ENCODE measurements at regions not wholly inside any gene's neighbourhood (a gene's known extent, or its start where the extent isn't known, plus 50 kb on each side); places are given as distances from the start of the nearest gene placed in this dataset.

DNA sequence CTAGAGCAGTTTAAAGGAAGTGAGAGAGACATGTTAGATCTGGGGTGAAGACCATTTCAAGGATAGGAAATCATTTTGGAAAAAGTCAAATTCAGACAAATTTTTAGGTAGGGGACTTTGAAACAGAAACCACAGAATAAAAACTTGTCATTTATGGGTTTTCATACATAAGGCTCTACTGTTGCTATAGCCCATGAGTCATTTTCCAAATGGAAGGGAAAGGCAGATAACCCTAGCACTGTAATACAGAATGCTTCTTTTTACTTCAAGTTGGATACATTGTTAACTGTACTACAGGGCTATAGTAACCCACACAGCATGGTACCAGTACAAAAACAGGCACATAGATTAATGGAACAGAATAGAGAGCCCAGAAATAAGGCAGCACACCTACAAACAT, 455.4 kb downstream of the EBF1 start:
- no peaks in the 10 kb centered on the region for H3K9me3 Mint-ChIP-seq
- no peak overlapping the region for H3K4me3 Mint-ChIP-seq
- no peaks in the 10 kb centered on the region for H3K27me3 Mint-ChIP-seq
- H3K27ac Mint-ChIP-seq, result no peak overlapping the region
- H3K36me3 Mint-ChIP-seq (ENCODE audit: low read depth), result no peaks in the 10 kb centered on the region
- no peaks in the 10 kb centered on the region for H3K4me1 Mint-ChIP-seq (ENCODE audit: low read depth)

DNA sequence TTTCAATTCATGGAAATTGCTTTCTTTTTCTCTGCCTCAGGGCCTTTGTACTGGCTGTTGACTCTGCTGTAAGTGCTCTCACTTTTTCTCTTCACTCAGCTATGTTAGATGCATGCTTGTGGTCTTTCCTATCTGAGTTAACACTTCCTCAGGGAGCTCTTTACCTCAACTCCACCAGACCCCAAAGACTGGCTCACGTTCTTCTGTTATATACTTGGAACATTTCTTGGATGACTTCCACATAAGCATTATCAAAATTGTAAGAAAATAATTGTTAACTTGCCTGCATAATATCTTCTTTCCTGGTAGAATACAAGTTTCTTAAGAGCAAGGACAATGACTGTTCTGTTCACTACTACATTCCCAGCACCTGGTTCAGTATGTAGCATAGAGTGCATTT, 455.9 kb downstream of the EBF1 start:
- no peaks in the 10 kb centered on the region for H3K27me3 Mint-ChIP-seq
- H3K9me3 Mint-ChIP-seq, result no peaks in the 10 kb centered on the region
- H3K4me3 Mint-ChIP-seq, result no peak overlapping the region
- no peaks in the 10 kb centered on the region for H3K36me3 Mint-ChIP-seq (ENCODE audit: low read depth)
- H3K4me1 Mint-ChIP-seq (ENCODE audit: low read depth), result no peaks in the 10 kb centered on the region
- H3K27ac Mint-ChIP-seq, result no peak overlapping the region

DNA sequence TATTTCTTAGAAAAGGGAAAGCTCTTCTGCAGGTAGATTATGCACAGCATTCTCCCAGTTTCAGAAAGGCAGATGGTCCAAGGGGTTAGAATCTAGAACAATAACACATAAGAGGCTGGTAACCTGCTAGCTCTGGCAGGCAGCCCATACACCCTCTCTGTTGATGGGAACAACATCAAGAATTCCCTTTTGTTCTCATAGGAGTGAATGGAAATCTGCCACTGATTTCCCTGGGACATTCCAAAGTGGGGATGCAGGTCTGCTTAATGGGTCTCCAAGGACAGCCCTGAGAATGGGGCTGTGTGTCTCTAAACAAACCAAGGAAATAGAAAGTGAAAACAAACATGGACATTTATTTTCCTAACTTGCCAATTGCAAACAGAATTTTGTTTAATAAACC, 456.8 kb downstream of the EBF1 start:
- H3K27ac Mint-ChIP-seq, result no peak overlapping the region
- H3K4me3 Mint-ChIP-seq, result no peak overlapping the region
- no peaks in the 10 kb centered on the region for H3K9me3 Mint-ChIP-seq
- H3K36me3 Mint-ChIP-seq (ENCODE audit: low read depth), result no peaks in the 10 kb centered on the region
- H3K27me3 Mint-ChIP-seq, result no peaks in the 10 kb centered on the region
- no peaks in the 10 kb centered on the region for H3K4me1 Mint-ChIP-seq (ENCODE audit: low read depth)

DNA sequence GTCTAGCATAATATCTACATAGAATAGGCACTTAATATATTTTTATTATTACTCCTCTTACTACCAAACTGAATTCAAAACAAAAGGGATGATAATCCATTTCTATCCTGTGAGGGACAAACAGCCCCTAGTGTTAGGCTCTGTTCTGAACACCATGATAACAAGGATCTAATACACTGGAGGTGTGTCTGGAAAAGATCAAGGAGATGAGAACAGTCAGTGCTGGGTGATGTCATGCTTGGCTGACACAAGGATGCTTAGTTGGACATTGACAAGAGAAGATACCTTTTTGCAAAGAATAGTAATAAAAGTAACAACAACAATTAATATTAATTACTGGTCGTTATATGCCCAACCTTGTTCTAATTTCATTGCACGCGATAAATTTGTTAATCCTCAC, 458.7 kb downstream of the EBF1 start:
- no peaks in the 10 kb centered on the region for H3K36me3 Mint-ChIP-seq (ENCODE audit: low read depth)
- H3K9me3 Mint-ChIP-seq, result no peaks in the 10 kb centered on the region
- no peaks in the 10 kb centered on the region for H3K27me3 Mint-ChIP-seq
- H3K4me1 Mint-ChIP-seq (ENCODE audit: low read depth), result no peaks in the 10 kb centered on the region
- no peak overlapping the region for H3K27ac Mint-ChIP-seq
- no peak overlapping the region for H3K4me3 Mint-ChIP-seq

DNA sequence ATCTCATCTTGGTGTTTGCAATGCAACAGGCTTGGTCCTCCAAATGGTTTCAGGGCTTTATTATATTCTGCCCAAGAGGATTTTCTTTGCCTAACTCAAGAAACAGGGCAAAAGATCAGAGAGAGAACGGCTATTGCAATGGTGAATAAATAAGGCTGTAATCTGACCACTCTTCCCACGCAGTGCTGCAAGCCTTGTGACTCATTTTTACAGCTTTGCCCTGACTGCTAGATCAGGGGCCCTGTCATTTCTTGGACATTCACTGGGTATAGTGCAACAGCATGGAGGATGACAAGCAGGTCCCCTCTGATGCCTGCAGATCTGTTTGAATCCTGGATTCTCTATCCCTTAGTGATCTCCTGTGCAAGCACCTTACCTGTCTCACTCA, 459.1 kb downstream of the EBF1 start:
- Mint-ChIP-seq H3K27me3 (no peaks in the 10 kb centered on the region), H3K9me3 (no peaks in the 10 kb centered on the region), H3K27ac (no peak overlapping the region), H3K36me3 (ENCODE audit: low read depth) (no peaks in the 10 kb centered on the region), H3K4me1 (ENCODE audit: low read depth) (peaks cover 2% of the 10 kb centered on the region), H3K4me3 (no peak overlapping the region)

DNA sequence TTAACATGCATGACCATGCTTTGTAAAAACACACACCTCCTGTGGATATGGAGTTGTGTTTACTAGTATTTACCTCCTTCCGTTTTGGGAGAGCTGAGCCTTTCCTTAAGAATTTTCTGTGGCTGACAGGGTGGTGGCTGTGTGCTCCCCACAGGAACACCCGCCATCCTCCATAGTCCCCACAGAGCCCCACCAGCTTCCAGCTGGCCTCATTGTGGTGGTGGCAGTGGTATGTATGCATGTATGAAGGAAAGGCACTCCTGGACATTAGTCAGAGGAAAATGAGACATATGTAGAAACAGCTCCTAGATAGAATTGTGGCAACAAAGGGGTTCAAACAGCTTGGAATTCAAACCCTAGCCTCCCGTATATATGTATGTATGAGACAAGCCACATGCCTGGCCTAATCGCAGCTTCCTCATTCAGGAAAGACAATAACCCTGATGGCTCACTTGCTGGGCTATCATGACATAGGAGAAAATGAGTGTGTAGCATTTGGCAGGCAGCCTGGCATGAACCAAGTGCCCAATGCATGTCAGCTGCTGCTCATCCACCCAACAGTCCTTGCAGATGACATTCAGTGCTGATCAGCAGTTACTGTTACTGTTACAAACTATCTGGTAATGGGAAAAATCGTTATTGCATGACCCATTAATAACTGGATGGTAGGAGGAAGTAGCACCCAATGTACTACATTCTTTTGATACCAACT, 459.7 kb downstream of the EBF1 start:
- no peak overlapping the region for H3K27ac Mint-ChIP-seq
- H3K4me1 Mint-ChIP-seq (ENCODE audit: low read depth), result peaks cover 5% of the 10 kb centered on the region
- no peaks in the 10 kb centered on the region for H3K9me3 Mint-ChIP-seq
- H3K27me3 Mint-ChIP-seq, result no peaks in the 10 kb centered on the region
- H3K36me3 Mint-ChIP-seq (ENCODE audit: low read depth), result no peaks in the 10 kb centered on the region
- H3K4me3 Mint-ChIP-seq, result no peak overlapping the region

DNA sequence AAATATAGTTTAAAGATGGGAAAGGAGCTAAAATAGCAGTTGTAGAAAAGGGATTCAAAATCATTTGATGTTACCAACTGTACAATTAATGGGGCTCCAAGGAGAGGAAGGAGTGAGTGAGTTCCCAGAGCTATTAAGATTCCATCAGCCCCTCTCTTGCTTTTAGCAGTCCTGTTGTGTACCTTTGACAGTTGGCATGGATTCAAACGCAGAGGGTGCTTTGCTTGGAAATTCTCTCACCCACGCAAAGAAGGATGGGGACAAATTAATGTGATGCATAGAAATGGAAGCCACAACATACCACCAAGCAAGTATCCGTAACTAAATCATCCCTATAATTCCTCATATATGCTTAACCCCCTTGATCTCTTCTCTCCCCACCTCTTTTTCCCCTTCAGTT, 461.3 kb downstream of the EBF1 start:
- Mint-ChIP-seq H3K36me3 (ENCODE audit: low read depth) (no peaks in the 10 kb centered on the region), H3K4me1 (ENCODE audit: low read depth) (peaks cover 5% of the 10 kb centered on the region), H3K27ac (no peak overlapping the region), H3K4me3 (no peak overlapping the region), H3K9me3 (no peaks in the 10 kb centered on the region), H3K27me3 (no peaks in the 10 kb centered on the region)

DNA sequence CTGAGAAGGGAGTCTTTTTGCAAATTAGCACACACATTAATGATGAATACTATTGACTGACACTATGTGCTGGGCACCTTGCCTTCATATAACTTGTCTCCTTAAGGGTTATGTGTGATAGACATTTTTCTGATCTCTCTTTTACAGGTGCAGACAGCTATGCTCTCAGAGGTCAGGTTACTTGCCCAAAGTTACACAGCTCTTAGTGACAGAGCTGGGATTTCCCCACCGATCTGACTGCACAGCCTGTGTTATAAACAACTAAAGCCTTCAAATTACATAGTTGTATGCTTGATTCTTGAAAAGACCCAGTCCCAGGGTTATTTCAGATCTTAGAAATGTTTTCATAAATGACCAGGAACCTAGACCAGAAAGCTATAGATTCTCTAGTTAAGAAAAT, 462.7 kb downstream of the EBF1 start:
- Mint-ChIP-seq H3K4me1 (ENCODE audit: low read depth) (peaks cover 5% of the 10 kb centered on the region), H3K27ac (no peak overlapping the region), H3K9me3 (no peaks in the 10 kb centered on the region), H3K27me3 (no peaks in the 10 kb centered on the region), H3K36me3 (ENCODE audit: low read depth) (no peaks in the 10 kb centered on the region), H3K4me3 (no peak overlapping the region)

DNA sequence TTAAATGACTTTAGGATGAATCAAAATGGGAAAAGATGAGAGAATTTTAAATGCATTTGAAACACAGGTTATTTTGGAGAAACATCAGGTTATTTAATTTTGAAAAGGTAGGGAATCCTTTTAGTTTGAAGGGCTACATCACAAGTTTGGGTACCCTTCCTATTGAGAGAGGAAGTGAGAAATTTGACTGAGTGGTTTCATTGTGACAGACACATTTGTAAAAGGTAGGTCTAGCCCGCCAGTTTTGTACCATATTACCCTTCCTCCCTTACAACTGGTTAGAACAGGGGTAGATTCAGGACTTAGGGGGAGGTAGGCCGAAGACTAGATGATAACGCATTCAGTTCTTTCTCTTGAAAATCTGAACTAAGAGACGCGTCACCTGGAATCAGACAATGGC, 464.2 kb downstream of the EBF1 start:
- H3K4me3 Mint-ChIP-seq, result no peak overlapping the region
- H3K36me3 Mint-ChIP-seq (ENCODE audit: low read depth), result no peaks in the 10 kb centered on the region
- H3K4me1 Mint-ChIP-seq (ENCODE audit: low read depth), result peaks cover 5% of the 10 kb centered on the region
- H3K27me3 Mint-ChIP-seq, result no peaks in the 10 kb centered on the region
- no peaks in the 10 kb centered on the region for H3K9me3 Mint-ChIP-seq
- H3K27ac Mint-ChIP-seq, result no peak overlapping the region

DNA sequence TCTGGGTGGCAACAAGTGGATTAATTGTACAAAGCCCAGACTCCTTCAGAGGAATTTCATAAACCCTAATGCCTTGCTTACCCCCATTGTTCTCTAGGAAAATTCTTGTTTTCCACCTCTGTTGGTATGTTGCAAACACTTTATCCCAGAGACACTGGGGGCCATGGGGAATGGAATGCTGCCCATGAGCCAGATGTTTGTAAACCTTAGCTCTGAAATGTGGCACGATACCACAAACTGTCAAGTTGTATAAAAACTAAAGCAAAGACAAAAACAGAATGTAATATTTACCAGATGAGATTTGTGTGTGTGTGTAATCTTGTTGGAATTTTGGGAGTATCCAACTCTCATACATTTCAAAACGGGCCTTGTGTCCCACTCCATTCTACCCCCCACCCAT, 465.0 kb downstream of the EBF1 start:
- no peaks in the 10 kb centered on the region for H3K27me3 Mint-ChIP-seq
- H3K4me3 Mint-ChIP-seq, result no peak overlapping the region
- no peaks in the 10 kb centered on the region for H3K36me3 Mint-ChIP-seq (ENCODE audit: low read depth)
- no peak overlapping the region for H3K27ac Mint-ChIP-seq
- H3K4me1 Mint-ChIP-seq (ENCODE audit: low read depth), result peaks cover 5% of the 10 kb centered on the region
- no peaks in the 10 kb centered on the region for H3K9me3 Mint-ChIP-seq

DNA sequence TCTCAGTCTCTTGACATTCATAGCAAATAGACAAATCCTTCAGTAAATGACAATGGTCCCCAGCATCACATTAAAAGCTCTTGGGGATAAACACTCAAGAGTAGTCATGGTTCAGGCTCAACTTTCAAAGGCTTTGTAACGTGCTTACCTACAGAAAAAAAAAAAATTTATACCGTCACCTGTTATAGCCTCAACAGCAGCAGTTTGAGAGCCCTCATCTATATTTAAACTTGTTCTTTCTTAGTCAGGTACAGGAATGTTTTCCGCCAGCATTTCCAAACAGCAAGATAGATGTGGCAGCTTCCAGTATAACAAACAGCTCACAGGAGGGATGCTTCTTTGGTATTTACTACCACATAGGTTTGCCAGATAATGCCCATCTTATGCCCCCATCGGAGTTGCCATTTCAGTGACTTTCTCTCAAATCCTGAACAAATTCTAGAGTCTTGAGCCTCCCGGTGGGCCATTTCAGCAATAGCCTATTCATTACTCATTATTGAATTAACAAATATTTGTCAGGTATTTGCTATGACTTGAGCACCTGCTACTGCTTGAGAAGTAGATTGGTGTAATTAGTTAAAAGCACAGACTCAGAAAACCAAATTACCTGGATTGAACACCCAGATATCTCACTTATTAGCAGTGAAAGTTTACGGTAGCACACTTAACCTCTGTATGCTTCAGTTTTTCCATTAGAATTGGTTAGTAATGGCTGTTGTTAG, 470.0 kb downstream of the EBF1 start:
- Mint-ChIP-seq H3K27ac (no peak overlapping the region), H3K27me3 (no peaks in the 10 kb centered on the region)

DNA sequence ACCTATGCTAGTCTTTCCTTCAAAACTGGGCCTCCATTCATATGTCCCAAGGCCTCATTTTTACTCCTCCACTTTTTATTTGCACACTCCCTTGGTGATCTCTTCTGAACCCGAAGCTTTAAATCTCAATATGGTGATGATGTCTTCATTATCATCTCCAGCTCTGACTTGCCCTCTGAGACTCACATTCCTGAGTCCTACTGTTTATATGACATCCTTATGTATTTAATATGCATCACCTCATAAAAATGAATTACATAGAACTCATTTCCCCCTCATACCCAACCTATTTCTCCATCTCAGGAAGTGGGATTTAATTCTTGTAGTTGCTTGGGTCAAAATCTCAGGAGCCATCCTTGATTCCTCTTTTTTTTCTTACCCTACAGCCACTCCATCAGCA, 473.0 kb downstream of the EBF1 start:
- Mint-ChIP-seq H3K36me3 (ENCODE audit: low read depth) (no peaks in the 10 kb centered on the region), H3K27me3 (no peaks in the 10 kb centered on the region)

More for the DNA sequence above, 470.0 kb downstream of the EBF1 start:
- Mint-ChIP-seq H3K4me3 (no peak overlapping the region), H3K36me3 (ENCODE audit: low read depth) (no peaks in the 10 kb centered on the region), H3K9me3 (no peaks in the 10 kb centered on the region), H3K4me1 (ENCODE audit: low read depth) (no peaks in the 10 kb centered on the region)

DNA sequence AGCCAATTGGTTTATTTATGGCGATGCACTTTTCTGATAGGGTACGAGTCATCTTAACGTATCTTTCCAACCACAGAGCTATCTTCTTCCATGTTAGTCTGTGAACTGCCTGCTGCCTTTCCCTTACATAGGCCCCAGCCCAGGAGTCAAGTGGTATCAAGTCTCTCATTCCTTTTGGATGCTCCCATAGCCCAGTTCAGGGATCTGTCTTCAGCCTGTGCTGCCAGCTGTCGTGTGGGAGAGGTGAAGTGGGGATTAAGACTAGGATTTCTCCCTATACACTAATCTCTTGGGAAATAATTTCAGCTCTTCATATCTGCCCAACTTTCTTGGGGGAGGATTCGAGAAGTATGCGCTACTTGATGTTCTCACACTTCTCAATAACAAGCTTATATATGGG, 475.7 kb downstream of the EBF1 start:
- no peaks in the 10 kb centered on the region for H3K9me3 Mint-ChIP-seq
- H3K27me3 Mint-ChIP-seq, result no peaks in the 10 kb centered on the region
- H3K4me3 Mint-ChIP-seq, result no peak overlapping the region
- no peak overlapping the region for H3K27ac Mint-ChIP-seq
- H3K4me1 Mint-ChIP-seq (ENCODE audit: low read depth), result no peaks in the 10 kb centered on the region
- H3K36me3 Mint-ChIP-seq (ENCODE audit: low read depth), result no peaks in the 10 kb centered on the region

More for the DNA sequence above, 473.0 kb downstream of the EBF1 start:
- no peaks in the 10 kb centered on the region for H3K9me3 Mint-ChIP-seq
- no peak overlapping the region for H3K4me3 Mint-ChIP-seq
- H3K4me1 Mint-ChIP-seq (ENCODE audit: low read depth), result no peaks in the 10 kb centered on the region
- no peak overlapping the region for H3K27ac Mint-ChIP-seq

DNA sequence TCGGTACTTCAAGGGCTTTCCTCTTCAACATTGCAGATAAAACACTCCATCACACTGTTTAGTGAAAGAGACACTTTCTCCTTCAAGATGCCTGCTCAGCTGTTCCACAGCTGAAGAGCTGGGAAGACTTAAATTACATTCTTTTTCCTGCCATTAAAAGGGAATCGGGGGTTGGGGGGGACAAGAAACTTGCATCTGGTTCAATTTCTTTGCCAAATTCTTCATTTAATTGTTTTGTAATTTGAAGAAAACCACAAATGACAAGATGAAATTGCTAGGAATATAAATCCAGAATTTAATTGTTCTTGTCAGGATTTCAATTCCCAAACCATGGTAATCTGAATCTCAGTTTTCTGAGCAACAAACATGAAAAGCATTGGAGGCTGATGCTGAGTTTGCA, 478.3 kb downstream of the EBF1 start:
- no peaks in the 10 kb centered on the region for H3K4me1 Mint-ChIP-seq (ENCODE audit: low read depth)
- H3K4me3 Mint-ChIP-seq, result no peak overlapping the region
- no peaks in the 10 kb centered on the region for H3K36me3 Mint-ChIP-seq (ENCODE audit: low read depth)
- H3K27me3 Mint-ChIP-seq, result no peaks in the 10 kb centered on the region
- no peak overlapping the region for H3K27ac Mint-ChIP-seq
- H3K9me3 Mint-ChIP-seq, result no peaks in the 10 kb centered on the region

DNA sequence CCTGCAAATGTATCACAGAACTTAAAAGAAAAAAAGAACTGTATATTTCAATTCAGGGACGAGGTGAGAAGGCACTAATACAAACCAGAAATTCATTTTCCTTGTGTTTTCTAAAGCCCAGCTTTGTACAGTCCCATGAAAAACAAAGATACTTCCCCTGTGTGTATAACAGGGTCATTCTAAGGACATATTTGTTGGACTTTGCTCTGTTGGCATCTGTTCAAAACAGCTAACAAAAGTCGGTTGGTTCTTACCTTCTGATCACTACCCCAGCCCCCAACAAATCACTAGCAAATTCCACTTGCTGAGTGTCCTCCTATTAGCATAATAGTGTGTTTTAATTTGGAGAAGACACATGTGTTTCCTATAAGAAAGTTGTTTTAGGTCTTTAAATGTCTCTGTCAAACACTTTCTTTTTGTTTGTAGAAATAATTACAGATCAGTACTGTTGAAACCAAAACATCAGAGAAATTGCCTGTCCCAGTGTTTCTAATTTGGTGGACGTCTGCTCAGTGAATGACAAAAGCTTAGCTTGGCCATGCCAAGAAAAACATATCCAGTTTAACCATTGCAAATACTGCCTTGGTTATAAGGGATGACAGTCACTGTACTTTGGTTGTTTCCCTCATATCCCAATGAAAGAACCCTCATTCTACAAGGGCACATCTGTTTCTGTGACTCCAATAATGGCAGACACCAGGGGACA, 480.5 kb downstream of the EBF1 start:
- Mint-ChIP-seq H3K4me1 (ENCODE audit: low read depth) (no peaks in the 10 kb centered on the region), H3K27ac (no peak overlapping the region), H3K9me3 (no peaks in the 10 kb centered on the region), H3K4me3 (no peak overlapping the region), H3K36me3 (ENCODE audit: low read depth) (no peaks in the 10 kb centered on the region), H3K27me3 (no peaks in the 10 kb centered on the region)

All from stimulated activated naive CD8-positive, alpha-beta T cell treated with anti-CD3 and anti-CD28 coated beads, Interleukin-15, Interleukin-2, amounts not matched to agents 100 ng/mL and 50 ng/mL, for 24 hours (primary cell).